ENCODE measurements at regions not wholly inside any gene's neighbourhood (a gene's known extent, or its start where the extent isn't known, plus 50 kb on each side); places are given as distances from the start of the nearest gene placed in this dataset.

- H3K9me3 Mint-ChIP-seq (ENCODE audit: low read depth) = no peaks in the 10 kb centered on the region
- H3K36me3 Mint-ChIP-seq = no peaks in the 10 kb centered on the region
- DNase-seq (no peak), ATAC-seq (no peak)
- H3K4me3 Mint-ChIP-seq = no peak overlapping the region
- H3K27ac Mint-ChIP-seq = no peak overlapping the region
- peaks cover 8% of the 10 kb centered on the region for H3K4me1 Mint-ChIP-seq
- CTCF ChIA-PET = no interaction called here
- H3K27me3 Mint-ChIP-seq = peaks cover 14% of the 10 kb centered on the region
Measured at GRCh38 chr6:108777536-108777935, 70.7 kb upstream of the ARMC2 start.

GRCh38 chr6:108778421-108779186 lies 69.6 kb upstream of the ARMC2 start:
- H3K36me3 Mint-ChIP-seq = no peaks in the 10 kb centered on the region
- ATAC-seq (no peak), DNase-seq (no peak)
- H3K4me1 Mint-ChIP-seq = peaks cover 14% of the 10 kb centered on the region
- H3K27me3 Mint-ChIP-seq = peaks cover 19% of the 10 kb centered on the region
- no peak overlapping the region for H3K27ac Mint-ChIP-seq
- no peaks in the 10 kb centered on the region for H3K9me3 Mint-ChIP-seq (ENCODE audit: low read depth)
- H3K4me3 Mint-ChIP-seq = no peak overlapping the region
- CTCF ChIA-PET = interaction anchor here (0.6 to 2.1 kb wide), 2 partner anchors 15 to 26 kb away, joined by 3 to 5 read pairs; no protein-coding TSS in a partner anchor

- CTCF ChIA-PET = interaction anchor here (1.0 to 2.1 kb wide), 3 partner anchors 17 to 238 kb away, joined by 3 to 5 read pairs (median 3); no protein-coding TSS in a partner anchor
- no peaks in the 10 kb centered on the region for H3K9me3 Mint-ChIP-seq (ENCODE audit: low read depth)
- DNase-seq (no peak), ATAC-seq (no peak)
- H3K4me3 Mint-ChIP-seq = no peak overlapping the region
- no peaks in the 10 kb centered on the region for H3K36me3 Mint-ChIP-seq
- peaks cover 14% of the 10 kb centered on the region for H3K4me1 Mint-ChIP-seq
- peaks cover 16% of the 10 kb centered on the region for H3K27me3 Mint-ChIP-seq
- H3K27ac Mint-ChIP-seq = no peak overlapping the region
Measured at GRCh38 chr6:108779536-108780275, 68.5 kb upstream of the ARMC2 start.

- no peak for DNase-seq
- H3K27me3 Mint-ChIP-seq = peaks cover 18% of the 10 kb centered on the region
Measured at GRCh38 chr6:108780784-108781183, 67.4 kb upstream of the ARMC2 start.

GRCh38 chr6:108781419-108782100 lies 66.7 kb upstream of the ARMC2 start:
- DNase-seq (no peak), ATAC-seq (no peak)
- Mint-ChIP-seq H3K4me1 (peaks cover 14% of the 10 kb centered on the region), H3K27me3 (peaks cover 18% of the 10 kb centered on the region), H3K4me3 (peak overlapping the region; percentile 76), H3K27ac (no peak overlapping the region), H3K9me3 (ENCODE audit: low read depth) (no peaks in the 10 kb centered on the region), H3K36me3 (no peaks in the 10 kb centered on the region)
- CTCF ChIA-PET = interaction anchor here (0.9 to 3.8 kb wide), 5 partner anchors 14 to 240 kb away, joined by 3 to 20 read pairs (median 5); no protein-coding TSS in a partner anchor

More at GRCh38 chr6:108780784-108781183, 67.4 kb upstream of the ARMC2 start:
- Mint-ChIP-seq H3K27ac (no peak overlapping the region), H3K9me3 (ENCODE audit: low read depth) (no peaks in the 10 kb centered on the region), H3K4me3 (no peak overlapping the region), H3K4me1 (peaks cover 14% of the 10 kb centered on the region), H3K36me3 (no peaks in the 10 kb centered on the region)
- CTCF ChIA-PET = interaction anchor here (0.9 to 2.1 kb wide), 3 partner anchors 18 to 221 kb away, joined by 3 to 5 read pairs (median 4); no protein-coding TSS in a partner anchor
- no peak for ATAC-seq

- H3K36me3 Mint-ChIP-seq = no peaks in the 10 kb centered on the region
- CTCF ChIA-PET = interaction anchor here (0.9 to 3.8 kb wide), 11 partner anchors 14 to 291 kb away, joined by 3 to 20 read pairs (median 3); no protein-coding TSS in a partner anchor
- peak; percentile 99 for ATAC-seq
- peak; percentile 90 for DNase-seq
- peak overlapping the region; percentile 76 for H3K4me3 Mint-ChIP-seq
- no peaks in the 10 kb centered on the region for H3K9me3 Mint-ChIP-seq (ENCODE audit: low read depth)
- peaks cover 17% of the 10 kb centered on the region for H3K27me3 Mint-ChIP-seq
- H3K4me1 Mint-ChIP-seq = peaks cover 14% of the 10 kb centered on the region
- peak overlapping the region; percentile 61 for H3K27ac Mint-ChIP-seq
Measured at GRCh38 chr6:108782179-108783041, 65.8 kb upstream of the ARMC2 start.

GRCh38 chr6:108785653-108786052 lies 62.6 kb upstream of the ARMC2 start:
- Mint-ChIP-seq H3K9me3 (ENCODE audit: low read depth) (no peaks in the 10 kb centered on the region), H3K27me3 (peaks cover 14% of the 10 kb centered on the region), H3K4me1 (peaks cover 19% of the 10 kb centered on the region), H3K27ac (no peak overlapping the region), H3K36me3 (peaks cover 15% of the 10 kb centered on the region), H3K4me3 (no peak overlapping the region)
- DNase-seq (no peak), ATAC-seq (no peak)
- CTCF ChIA-PET = interaction anchor here (1.9 to 2.7 kb wide), 2 partner anchors 13 to 24 kb away, joined by 4 to 8 read pairs; no protein-coding TSS in a partner anchor

GRCh38 chr6:108788416-108788815 lies 59.8 kb upstream of the ARMC2 start:
- ATAC-seq (no peak), DNase-seq (no peak)
- H3K36me3 Mint-ChIP-seq = peaks cover 15% of the 10 kb centered on the region
- peaks cover 10% of the 10 kb centered on the region for H3K27me3 Mint-ChIP-seq
- no peak overlapping the region for H3K4me3 Mint-ChIP-seq
- H3K9me3 Mint-ChIP-seq (ENCODE audit: low read depth) = no peaks in the 10 kb centered on the region
- CTCF ChIA-PET = interaction anchor here (0.8 to 2.7 kb wide), 2 partner anchors 10 to 17 kb away, joined by 3 to 8 read pairs; no protein-coding TSS in a partner anchor
- peaks cover 6% of the 10 kb centered on the region for H3K4me1 Mint-ChIP-seq
- H3K27ac Mint-ChIP-seq = no peak overlapping the region

GRCh38 chr6:108789475-108789874 lies 58.7 kb upstream of the ARMC2 start:
- no peak for DNase-seq
- Mint-ChIP-seq H3K27ac (no peak overlapping the region), H3K36me3 (peaks cover 15% of the 10 kb centered on the region), H3K4me3 (no peak overlapping the region), H3K9me3 (ENCODE audit: low read depth) (no peaks in the 10 kb centered on the region), H3K27me3 (peaks cover 10% of the 10 kb centered on the region), H3K4me1 (peaks cover 6% of the 10 kb centered on the region)
- ATAC-seq = no peak
- CTCF ChIA-PET = no interaction called here

GRCh38 chr6:108791700-108792099 lies 56.5 kb upstream of the ARMC2 start:
- H3K9me3 Mint-ChIP-seq (ENCODE audit: low read depth) = no peaks in the 10 kb centered on the region
- CTCF ChIA-PET = no interaction called here
- H3K4me1 Mint-ChIP-seq = peaks cover 6% of the 10 kb centered on the region
- H3K27ac Mint-ChIP-seq = no peak overlapping the region
- ATAC-seq (no peak), DNase-seq (no peak)
- H3K27me3 Mint-ChIP-seq = peaks cover 5% of the 10 kb centered on the region
- H3K4me3 Mint-ChIP-seq = no peak overlapping the region
- peaks cover 15% of the 10 kb centered on the region for H3K36me3 Mint-ChIP-seq

GRCh38 chr6:108793516-108794251 lies 54.5 kb upstream of the ARMC2 start:
- ATAC-seq = no peak
- peaks cover 25% of the 10 kb centered on the region for H3K4me1 Mint-ChIP-seq
- CTCF ChIA-PET = no interaction called here

GRCh38 chr6:108795122-108795521 lies 53.1 kb upstream of the ARMC2 start:
- Mint-ChIP-seq H3K4me1 (peaks cover 33% of the 10 kb centered on the region), H3K4me3 (no peak overlapping the region), H3K27ac (no peak overlapping the region), H3K9me3 (ENCODE audit: low read depth) (no peaks in the 10 kb centered on the region), H3K36me3 (no peaks in the 10 kb centered on the region), H3K27me3 (no peaks in the 10 kb centered on the region)
- CTCF ChIA-PET = interaction anchor here (3.5 kb wide), 1 partner anchor 12 kb away, joined by 20 read pairs; no protein-coding TSS in a partner anchor
- DNase-seq (no peak), ATAC-seq (no peak)

More at GRCh38 chr6:108793516-108794251, 54.5 kb upstream of the ARMC2 start:
- no peak overlapping the region for H3K4me3 Mint-ChIP-seq
- H3K9me3 Mint-ChIP-seq (ENCODE audit: low read depth) = no peaks in the 10 kb centered on the region
- H3K27ac Mint-ChIP-seq = no peak overlapping the region
- no peak for DNase-seq
- peaks cover 9% of the 10 kb centered on the region for H3K36me3 Mint-ChIP-seq
- H3K27me3 Mint-ChIP-seq = no peaks in the 10 kb centered on the region
